GM12864 (cell line): ENCODE measurements at regions not wholly inside any gene's neighbourhood (a gene's known extent, or its start where the extent isn't known, plus 50 kb on each side); places are given as distances from the start of the nearest gene placed in this dataset.
"Not testable (repeated sequence)": the region's sequence is repeated elsewhere in the genome, so short reads cannot be mapped to it uniquely, and the experiment has no call there.

ENCODE experiments used
- DNase-seq: peaks from one replicate; pipeline ENCODE4 v3.0.0-alpha.2; 2011; ENCODE audit warnings: low read depth
- H3K4me3 ChIP-seq: 2 replicates; pipeline ENCODE4 v1.5.1; 2011; ENCODE audit warnings: mild to moderate bottlenecking, low read depth, low read length, control low read depth
- CTCF ChIP-seq: IDR thresholded peaks from 2 replicates; pipeline ENCODE4 v1.5.1; 2011; ENCODE audit warnings: low read depth, mild to moderate bottlenecking, moderate library complexity, low read length, control low read depth, inconsistent platforms; ENCODE audit errors: missing control alignments

GRCh38 chr3:191637611-191638010, 176.6 kb downstream of the PYDC2 start:
- H3K4me3 ChIP-seq, result no peak overlapping the region
- no peak for TF ChIP-seq CTCF
- no peak for DNase-seq

GRCh38 chr3:191641789-191642188, 180.8 kb downstream of the PYDC2 start:
- TF ChIP-seq CTCF, result no peak
- no peak for DNase-seq
- no peak overlapping the region for H3K4me3 ChIP-seq

GRCh38 chr3:191644291-191644690, 183.3 kb downstream of the PYDC2 start:
- DNase-seq, result no peak
- no peak overlapping the region for H3K4me3 ChIP-seq
- no peak for TF ChIP-seq CTCF

GRCh38 chr3:191646242-191646641, 185.3 kb downstream of the PYDC2 start:
- DNase-seq, result no peak
- no peak overlapping the region for H3K4me3 ChIP-seq
- no peak for TF ChIP-seq CTCF

GRCh38 chr3:191648787-191649186, 187.8 kb downstream of the PYDC2 start:
- no peak overlapping the region for H3K4me3 ChIP-seq
- DNase-seq, result no peak
- no peak for TF ChIP-seq CTCF

- TF ChIP-seq CTCF, result no peak
- DNase-seq, result no peak
- no peak overlapping the region for H3K4me3 ChIP-seq
Observed at GRCh38 chr3:191649626-191650025, 188.7 kb downstream of the PYDC2 start.

- not testable (repeated sequence) for DNase-seq, H3K4me3 ChIP-seq
Observed at GRCh38 chr3:191658781-191659419, 197.9 kb downstream of the PYDC2 start.

- H3K4me3 ChIP-seq, DNase-seq: not testable (repeated sequence)
Observed at GRCh38 chr3:191662150-191662549, 201.2 kb downstream of the PYDC2 start.
